H1 (cell line): ENCODE measurements at regions not wholly inside any gene's neighbourhood (a gene's known extent, or its start where the extent isn't known, plus 50 kb on each side); places are given as distances from the start of the nearest gene placed in this dataset.

Source experiments
- POLR2A ChIP-seq, 2 experiments: IDR thresholded peaks; 1 replicate in 1 of 2; 2 replicates in 1 of 2; pipeline ENCODE4 v1.6.1; 2011; ENCODE audit warnings: low read depth in 2 of 2, low read length in 2 of 2, mild to moderate bottlenecking in 2 of 2; ENCODE audit errors: control extremely low read depth in 1 of 2
- TAF1 ChIP-seq: IDR thresholded peaks from 2 replicates; pipeline ENCODE4 v1.6.1; 2011; ENCODE audit warnings: mild to moderate bottlenecking, low read depth, low read length

GRCh38 chr6:122092366-122092765 lies 307.1 kb upstream of the HSF2 start:
- TF ChIP-seq TAF1 (no peak), POLR2A (IDR thresholded peaks at IDR 0.05; ENCODE audit: control extremely low read depth in 1 of 2, low read depth in 2 of 2, low read length in 2 of 2) (no peak)
